ENCODE measurements at regions not wholly inside any gene's neighbourhood (a gene's known extent, or its start where the extent isn't known, plus 50 kb on each side); places are given as distances from the start of the nearest gene placed in this dataset.
"Not testable (repeated sequence)": the region's sequence is repeated elsewhere in the genome, so short reads cannot be mapped to it uniquely, and the experiment has no call there.

- Histone ChIP-seq H3K27ac (no peak overlapping the region), H3K4me1 (replicated peaks) (no peaks in the 10 kb centered on the region), H3K9me3 (no peaks in the 10 kb centered on the region), H3K27me3 (replicated peaks; ENCODE audit: insufficient read depth) (no peaks in the 10 kb centered on the region), H3K4me3 (no peak overlapping the region), H3K36me3 (no peaks in the 10 kb centered on the region)
- 71% methylated on average over 18 of the region's 18 CpGs for WGBS
- TF ChIP-seq POLR2AphosphoS5 (IDR thresholded peaks at IDR 0.05), result no peak
- no peak for TF ChIP-seq CTCF (IDR thresholded peaks at IDR 0.05)
- TF ChIP-seq POLR2A (IDR thresholded peaks at IDR 0.05), result no peak
- no peak for DNase-seq (ENCODE audit: low spot score)
- intact Hi-C loops (cut with DNase I), result no loop called here
Observed at GRCh38 chr10:32180390-32181280, 124.4 kb upstream of the KIF5B start.

- Histone ChIP-seq H3K9me3 (no peaks in the 10 kb centered on the region), H3K27me3 (replicated peaks; ENCODE audit: insufficient read depth) (no peaks in the 10 kb centered on the region), H3K36me3 (no peaks in the 10 kb centered on the region), H3K4me3 (no peak overlapping the region), H3K4me1 (replicated peaks) (no peaks in the 10 kb centered on the region), H3K27ac (no peak overlapping the region)
- no peak for DNase-seq (ENCODE audit: low spot score)
- TF ChIP-seq CTCF (IDR thresholded peaks at IDR 0.05), result no peak
- TF ChIP-seq POLR2AphosphoS5 (IDR thresholded peaks at IDR 0.05), result no peak
- no peak for TF ChIP-seq POLR2A (IDR thresholded peaks at IDR 0.05)
- intact Hi-C loops (cut with DNase I), result no loop called here
- WGBS, result 73% methylated on average over 5 of the region's 5 CpGs
Observed at GRCh38 chr10:32179836-32180235, 123.6 kb upstream of the KIF5B start.

DNA sequence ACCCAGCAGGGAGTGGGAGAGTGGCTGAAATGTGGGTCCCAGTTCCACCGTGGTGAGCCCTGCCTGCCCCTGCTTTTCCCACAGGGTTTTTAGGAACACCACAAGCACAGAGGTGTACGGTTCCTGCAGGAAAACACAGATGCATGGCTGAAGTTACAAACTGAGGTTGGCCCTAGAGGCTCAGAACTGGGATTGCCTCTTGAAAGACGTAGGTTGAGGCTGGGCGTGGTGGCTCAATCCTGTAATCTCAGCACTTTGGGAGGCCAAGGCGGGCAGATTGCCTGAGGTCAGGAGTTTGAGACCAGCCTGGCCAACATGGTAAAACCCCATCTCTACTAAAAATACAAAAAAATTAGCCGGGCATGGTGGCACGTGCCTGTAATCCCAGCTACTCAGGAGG lies 121.4 kb upstream of the KIF5B start:
- 90% methylated on average over 7 of the region's 7 CpGs for WGBS
- H3K36me3 ChIP-seq; H3K27me3 ChIP-seq (replicated peaks; ENCODE audit: insufficient read depth); H3K4me1 ChIP-seq (replicated peaks); DNase-seq (ENCODE audit: low spot score); H3K4me3 ChIP-seq; intact Hi-C loops (cut with DNase I); H3K27ac ChIP-seq; H3K9me3 ChIP-seq: not testable (repeated sequence)

DNA sequence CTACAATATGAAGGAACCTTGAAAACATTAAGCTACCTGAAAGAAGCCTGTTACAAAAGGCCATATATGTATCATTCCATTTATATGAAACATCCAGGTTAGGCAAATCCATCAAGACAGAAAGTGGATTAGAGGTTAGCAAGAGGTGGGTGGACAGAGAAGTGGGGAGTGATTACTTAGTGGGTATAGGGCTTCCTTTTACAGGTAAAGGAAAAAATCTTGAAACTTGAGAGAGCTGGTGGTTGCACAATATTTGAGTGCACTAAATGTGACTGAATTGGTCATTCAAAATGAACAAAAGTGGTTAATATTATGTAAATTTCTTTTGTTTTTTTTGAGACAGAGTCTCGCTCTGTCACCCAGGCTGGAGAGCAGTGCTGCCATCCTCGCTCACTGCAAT lies 119.4 kb upstream of the KIF5B start:
- Histone ChIP-seq H3K4me1 (replicated peaks) (no peaks in the 10 kb centered on the region), H3K9me3 (no peaks in the 10 kb centered on the region), H3K27ac (no peak overlapping the region), H3K36me3 (no peaks in the 10 kb centered on the region), H3K4me3 (no peak overlapping the region), H3K27me3 (replicated peaks; ENCODE audit: insufficient read depth) (no peaks in the 10 kb centered on the region)
- TF ChIP-seq CTCF (IDR thresholded peaks at IDR 0.05) (no peak), POLR2A (IDR thresholded peaks at IDR 0.05) (no peak), POLR2AphosphoS5 (IDR thresholded peaks at IDR 0.05) (no peak)
- DNase-seq (ENCODE audit: low spot score), result no peak
- intact Hi-C loops (cut with DNase I), result no loop called here
- 96% methylated on average over 2 of the region's 2 CpGs for WGBS

- intact Hi-C loops (cut with DNase I), result no loop called here
- no peaks in the 10 kb centered on the region for H3K9me3 ChIP-seq
- H3K4me1 ChIP-seq (replicated peaks), result no peaks in the 10 kb centered on the region
- no peak overlapping the region for H3K4me3 ChIP-seq
- H3K27ac ChIP-seq, result no peak overlapping the region
- H3K36me3 ChIP-seq, result no peaks in the 10 kb centered on the region
- TF ChIP-seq CTCF (IDR thresholded peaks at IDR 0.05), result no peak
- no peak for TF ChIP-seq POLR2AphosphoS5 (IDR thresholded peaks at IDR 0.05)
- TF ChIP-seq POLR2A (IDR thresholded peaks at IDR 0.05), result no peak
- WGBS, result 93% methylated on average over 3 of the region's 3 CpGs
- H3K27me3 ChIP-seq (replicated peaks; ENCODE audit: insufficient read depth), result no peaks in the 10 kb centered on the region
- DNase-seq (ENCODE audit: low spot score), result no peak
Observed at GRCh38 chr10:32174349-32174893, 118.2 kb upstream of the KIF5B start.

Measured in prostate gland (tissue), 2 donors.